Progenitor cell of endocrine pancreas (in vitro differentiated cells): ENCODE measurements at regions not wholly inside any gene's neighbourhood (a gene's known extent, or its start where the extent isn't known, plus 50 kb on each side); places are given as distances from the start of the nearest gene placed in this dataset.

Experiments
- DNase-seq: peaks from one replicate; pipeline ENCODE4 v3.0.0; 2021; ENCODE audit warnings: low spot score; ENCODE audit not compliant: unreplicated experiment
- H3K27ac Mint-ChIP-seq: 2 replicates; pipeline ENCODE4 v1.8.0; 2021; ENCODE audit warnings: mild to moderate bottlenecking, moderate library complexity, mixed read lengths
- H3K27me3 Mint-ChIP-seq: 2 replicates; pipeline ENCODE4 v1.8.0; 2021; ENCODE audit warnings: mixed read lengths
- H3K36me3 Mint-ChIP-seq: 2 replicates; pipeline ENCODE4 v1.8.0; 2022; ENCODE audit warnings: mixed read lengths; ENCODE audit not compliant: insufficient read depth
- H3K4me1 Mint-ChIP-seq: 2 replicates; pipeline ENCODE4 v1.8.0; 2021; ENCODE audit warnings: low read depth, mixed read lengths
- H3K4me3 Mint-ChIP-seq: 2 replicates; pipeline ENCODE4 v1.8.0; 2021; ENCODE audit warnings: low read depth, mild to moderate bottlenecking, moderate library complexity, mixed read lengths
- H3K9me3 Mint-ChIP-seq: 2 replicates; pipeline ENCODE4 v1.8.0; 2021; ENCODE audit warnings: low read depth, mixed read lengths
- TF ChIP-seq, protein P1 (sequence below): fragments of 200-600 bp; sonication (generic); IDR thresholded peaks from one replicate; pipeline ENCODE4 v1.5.0; 2021; ENCODE audit warnings: antibody characterized with exemption, mild to moderate bottlenecking; ENCODE audit not compliant: unreplicated experiment

DNA sequence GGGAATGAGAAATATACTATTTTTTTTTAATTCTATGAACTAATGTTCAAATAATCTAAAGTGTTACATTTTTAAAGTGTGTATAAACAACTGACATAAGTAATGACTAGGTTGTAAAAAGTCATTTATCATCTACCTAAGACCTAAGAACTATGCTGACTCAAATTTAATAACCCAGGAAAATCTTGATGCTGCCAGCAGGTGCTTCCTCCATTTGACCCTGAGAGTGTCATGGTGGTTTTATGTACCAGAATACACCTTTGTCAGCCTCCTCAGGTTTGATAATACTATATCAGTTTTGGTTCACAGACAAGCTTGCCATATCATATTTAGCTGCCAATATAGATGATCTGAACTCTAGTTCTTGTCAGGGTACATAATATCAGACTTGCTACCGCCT is 1151.2 kb downstream of the PCDH17 start:
- no peak for DNase-seq
- H3K27me3 Mint-ChIP-seq: no peaks in the 10 kb centered on the region
- no peak overlapping the region for H3K4me3 Mint-ChIP-seq
- H3K9me3 Mint-ChIP-seq: peaks cover 9% of the 10 kb centered on the region
- TF ChIP-seq, protein P1, sequence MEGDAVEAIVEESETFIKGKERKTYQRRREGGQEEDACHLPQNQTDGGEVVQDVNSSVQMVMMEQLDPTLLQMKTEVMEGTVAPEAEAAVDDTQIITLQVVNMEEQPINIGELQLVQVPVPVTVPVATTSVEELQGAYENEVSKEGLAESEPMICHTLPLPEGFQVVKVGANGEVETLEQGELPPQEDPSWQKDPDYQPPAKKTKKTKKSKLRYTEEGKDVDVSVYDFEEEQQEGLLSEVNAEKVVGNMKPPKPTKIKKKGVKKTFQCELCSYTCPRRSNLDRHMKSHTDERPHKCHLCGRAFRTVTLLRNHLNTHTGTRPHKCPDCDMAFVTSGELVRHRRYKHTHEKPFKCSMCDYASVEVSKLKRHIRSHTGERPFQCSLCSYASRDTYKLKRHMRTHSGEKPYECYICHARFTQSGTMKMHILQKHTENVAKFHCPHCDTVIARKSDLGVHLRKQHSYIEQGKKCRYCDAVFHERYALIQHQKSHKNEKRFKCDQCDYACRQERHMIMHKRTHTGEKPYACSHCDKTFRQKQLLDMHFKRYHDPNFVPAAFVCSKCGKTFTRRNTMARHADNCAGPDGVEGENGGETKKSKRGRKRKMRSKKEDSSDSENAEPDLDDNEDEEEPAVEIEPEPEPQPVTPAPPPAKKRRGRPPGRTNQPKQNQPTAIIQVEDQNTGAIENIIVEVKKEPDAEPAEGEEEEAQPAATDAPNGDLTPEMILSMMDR: no peak
- no peak overlapping the region for H3K27ac Mint-ChIP-seq
- no peaks in the 10 kb centered on the region for H3K36me3 Mint-ChIP-seq
- H3K4me1 Mint-ChIP-seq: no peaks in the 10 kb centered on the region

DNA sequence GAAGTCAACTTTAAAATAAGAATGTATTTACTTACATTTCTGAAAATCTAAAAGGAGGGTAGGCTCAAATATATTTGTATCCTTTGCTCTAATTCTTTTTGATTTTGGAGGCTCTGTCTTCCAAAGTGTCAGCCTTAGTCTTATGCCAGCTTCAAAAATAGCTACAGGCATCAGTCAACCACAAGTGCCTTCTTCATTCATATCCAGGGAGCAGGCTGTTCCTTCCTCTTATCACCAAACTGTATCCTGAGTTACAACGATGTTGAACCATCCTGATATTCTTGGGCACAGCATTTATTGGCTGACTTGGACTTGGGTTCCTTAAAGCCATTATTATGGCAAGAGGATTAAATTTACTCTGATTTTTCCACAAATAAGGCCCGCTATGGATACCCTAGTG is 1161.3 kb downstream of the PCDH17 start:
- Mint-ChIP-seq H3K9me3 (no peaks in the 10 kb centered on the region), H3K36me3 (no peaks in the 10 kb centered on the region), H3K4me3 (no peak overlapping the region), H3K27ac (no peak overlapping the region), H3K4me1 (peaks cover 2% of the 10 kb centered on the region), H3K27me3 (no peaks in the 10 kb centered on the region)
- no peak for DNase-seq
- TF ChIP-seq, protein P1: no peak

DNA sequence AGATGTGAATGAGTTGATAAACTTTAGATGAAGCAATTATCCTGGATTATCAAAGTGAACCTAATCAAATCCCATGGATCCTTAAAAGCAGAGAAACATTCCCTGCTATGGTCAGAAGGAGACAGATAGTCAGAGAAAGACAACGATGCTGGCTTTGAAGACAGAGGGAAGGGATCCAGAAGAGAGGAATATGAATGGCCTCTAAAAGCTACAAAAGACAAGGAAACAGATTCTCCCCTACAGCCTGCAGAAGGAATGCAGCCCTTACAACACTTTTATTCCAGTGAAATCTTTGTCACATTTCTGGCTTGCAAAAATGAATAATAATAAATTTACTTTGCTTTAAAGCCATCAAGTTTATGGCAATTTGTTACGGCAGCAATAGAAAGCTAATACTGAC is 1164.2 kb downstream of the PCDH17 start:
- Mint-ChIP-seq H3K9me3 (no peaks in the 10 kb centered on the region), H3K27me3 (no peaks in the 10 kb centered on the region), H3K4me3 (no peak overlapping the region), H3K36me3 (no peaks in the 10 kb centered on the region), H3K27ac (no peak overlapping the region), H3K4me1 (peaks cover 2% of the 10 kb centered on the region)
- TF ChIP-seq, protein P1: no peak
- no peak for DNase-seq

DNA sequence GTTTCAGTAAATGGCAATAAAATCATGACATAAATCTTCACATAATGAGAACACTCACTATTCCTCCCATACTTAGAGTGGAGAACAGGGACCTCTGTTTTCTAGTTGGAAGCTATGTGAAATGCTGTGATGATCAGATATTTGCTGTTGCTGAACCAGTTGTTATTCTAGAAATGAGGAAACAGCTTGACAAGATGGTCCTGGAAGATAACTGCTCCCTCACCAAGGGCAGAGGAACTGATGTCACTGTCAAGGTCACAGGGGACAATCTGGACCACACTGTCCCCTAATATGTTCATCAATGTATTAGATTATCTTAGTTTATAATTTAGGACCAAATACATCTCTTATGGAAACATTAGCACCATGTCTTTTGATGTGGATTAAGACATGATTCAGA is 1173.3 kb downstream of the PCDH17 start:
- no peak for DNase-seq
- no peak overlapping the region for H3K27ac Mint-ChIP-seq
- no peak overlapping the region for H3K4me3 Mint-ChIP-seq
- H3K27me3 Mint-ChIP-seq: no peaks in the 10 kb centered on the region
- no peaks in the 10 kb centered on the region for H3K9me3 Mint-ChIP-seq
- H3K36me3 Mint-ChIP-seq: no peaks in the 10 kb centered on the region
- no peaks in the 10 kb centered on the region for H3K4me1 Mint-ChIP-seq
- TF ChIP-seq, protein P1: no peak

DNA sequence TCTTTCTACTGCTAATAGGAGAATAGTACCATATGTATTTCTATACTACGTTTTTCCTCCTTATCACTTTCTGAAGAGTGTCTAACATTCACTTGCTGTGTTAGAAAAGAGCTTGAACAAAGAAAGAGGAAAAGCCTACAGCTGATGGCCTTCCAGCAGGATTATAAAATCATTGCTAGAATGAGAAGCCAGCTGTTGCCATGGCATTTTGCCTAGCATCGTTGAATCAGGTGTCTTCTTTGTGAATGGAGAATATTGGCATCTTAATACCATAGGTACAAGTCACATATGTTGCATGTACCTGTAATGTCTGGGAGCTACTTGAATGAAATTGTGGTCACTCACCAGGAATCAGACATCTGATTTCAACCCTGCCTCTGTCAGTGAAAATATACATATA is 1174.9 kb downstream of the PCDH17 start:
- Mint-ChIP-seq H3K9me3 (no peaks in the 10 kb centered on the region), H3K27me3 (no peaks in the 10 kb centered on the region), H3K4me1 (no peaks in the 10 kb centered on the region), H3K27ac (no peak overlapping the region), H3K36me3 (no peaks in the 10 kb centered on the region), H3K4me3 (no peak overlapping the region)
- DNase-seq: no peak
- TF ChIP-seq, protein P1: no peak
